H9 (cell line): ENCODE measurements at regions not wholly inside any gene's neighbourhood (a gene's known extent, or its start where the extent isn't known, plus 50 kb on each side); places are given as distances from the start of the nearest gene placed in this dataset.

ENCODE experiments used
- DNase-seq: peaks from one replicate; pipeline ENCODE4 v3.0.0-alpha.2; 2017
- H2AFZ ChIP-seq: one replicate; pipeline ENCODE4 v1.6.1; 2013; ENCODE audit warnings: mild to moderate bottlenecking, low read length, control low read depth, moderate library complexity
- H2AK5ac ChIP-seq: 2 replicates; pipeline ENCODE4 v1.6.1; 2013; ENCODE audit warnings: low read length, control low read depth, mixed read lengths; ENCODE audit not compliant: insufficient read length
- H2BK120ac ChIP-seq: one replicate; pipeline ENCODE4 v1.6.1; 2013; ENCODE audit warnings: low read depth, mild to moderate bottlenecking, low read length, control low read depth, inconsistent platforms; ENCODE audit not compliant: poor library complexity, severe bottlenecking
- H2BK12ac ChIP-seq: 2 replicates; pipeline ENCODE4 v1.6.1; 2013; ENCODE audit warnings: low read length, control low read depth, mixed read lengths, low read depth; ENCODE audit not compliant: insufficient read length
- H2BK15ac ChIP-seq: 2 replicates; pipeline ENCODE4 v1.6.1; 2013; ENCODE audit warnings: low read depth, low read length, control low read depth
- H2BK20ac ChIP-seq: one replicate; pipeline ENCODE4 v1.6.1; 2013; ENCODE audit warnings: low read depth, mild to moderate bottlenecking, low read length, control low read depth, inconsistent platforms; ENCODE audit not compliant: poor library complexity, severe bottlenecking
- H2BK5ac ChIP-seq: 2 replicates; pipeline ENCODE4 v1.6.1; 2013; ENCODE audit warnings: low read length, control low read depth, mixed read lengths; ENCODE audit not compliant: insufficient read length
- H3K14ac ChIP-seq: 2 replicates; pipeline ENCODE4 v1.6.1; 2013; ENCODE audit warnings: low read length, control low read depth; ENCODE audit not compliant: insufficient read depth
- H3K18ac ChIP-seq: 2 replicates; pipeline ENCODE4 v1.6.1; 2013; ENCODE audit warnings: low read depth, mild to moderate bottlenecking, mixed read lengths, low read length, control low read depth; ENCODE audit not compliant: insufficient read length
- H3K23ac ChIP-seq: 2 replicates; pipeline ENCODE4 v1.6.1; 2013; ENCODE audit warnings: low read length, control low read depth, mixed read lengths, low read depth; ENCODE audit not compliant: insufficient read length
- H3K23me2 ChIP-seq: 2 replicates; pipeline ENCODE4 v1.6.1; 2013; ENCODE audit warnings: low read depth, mild to moderate bottlenecking, mixed read lengths, low read length, control low read depth; ENCODE audit not compliant: insufficient read length, poor library complexity, severe bottlenecking
- H3K27ac ChIP-seq: 2 replicates; pipeline ENCODE4 v1.5.1; 2013; ENCODE audit warnings: low read length, control low read depth, mixed read lengths, low read depth; ENCODE audit not compliant: insufficient read length
- H3K27me3 ChIP-seq: 2 replicates; pipeline ENCODE4 v1.6.1; 2013; ENCODE audit warnings: low read length, control low read depth, inconsistent platforms; ENCODE audit not compliant: insufficient read depth
- H3K4ac ChIP-seq: 2 replicates; pipeline ENCODE4 v1.6.1; 2013; ENCODE audit warnings: low read depth, mild to moderate bottlenecking, control low read depth, inconsistent platforms, low read length, moderate library complexity
- H3K4me1 ChIP-seq: 2 replicates; pipeline ENCODE4 v1.6.1; 2013; ENCODE audit warnings: low read length, control low read depth, inconsistent platforms; ENCODE audit not compliant: insufficient read depth
- H3K4me2 ChIP-seq: 2 replicates; pipeline ENCODE4 v1.6.1; 2013; ENCODE audit warnings: low read length, control low read depth, mixed read lengths; ENCODE audit not compliant: insufficient read length, insufficient read depth
- H3K56ac ChIP-seq: 2 replicates; pipeline ENCODE4 v1.6.1; 2013; ENCODE audit warnings: low read depth, mild to moderate bottlenecking, mixed read lengths, low read length, control low read depth; ENCODE audit not compliant: insufficient read length
- H3K79me1 ChIP-seq: 2 replicates; pipeline ENCODE4 v1.6.1; 2013; ENCODE audit warnings: low read depth, mild to moderate bottlenecking, moderate library complexity, low read length, control low read depth, inconsistent platforms; ENCODE audit not compliant: insufficient read depth, poor library complexity, severe bottlenecking
- H3K79me2 ChIP-seq: 2 replicates; pipeline ENCODE4 v1.6.1; 2013; ENCODE audit warnings: low read length, control low read depth, inconsistent platforms; ENCODE audit not compliant: insufficient read depth
- H3K9ac ChIP-seq: 2 replicates; pipeline ENCODE4 v1.6.1; 2013; ENCODE audit warnings: low read length, control low read depth, mixed read lengths; ENCODE audit not compliant: insufficient read length; ENCODE audit errors: extremely low read depth
- H3K9me3 ChIP-seq: one replicate; pipeline ENCODE4 v1.6.1; 2013; ENCODE audit warnings: low read depth, low read length, inconsistent platforms; ENCODE audit not compliant: control insufficient read depth
- H3T11ph ChIP-seq: one replicate; pipeline ENCODE4 v1.6.1; 2013; ENCODE audit warnings: mild to moderate bottlenecking, low read length, control low read depth, inconsistent platforms
- H4K20me1 ChIP-seq: one replicate; pipeline ENCODE4 v1.6.1; 2013; ENCODE audit not compliant: control insufficient read depth, insufficient read length, insufficient read depth
- H4K5ac ChIP-seq: 2 replicates; pipeline ENCODE4 v1.6.1; 2013; ENCODE audit warnings: low read depth, mild to moderate bottlenecking, mixed read lengths, low read length, control low read depth; ENCODE audit not compliant: insufficient read length
- H4K8ac ChIP-seq: replicated peaks from 2 replicates; pipeline ENCODE4 v1.6.1; 2013; ENCODE audit warnings: low read length, control low read depth, mixed read lengths, low read depth; ENCODE audit not compliant: insufficient read length
- H4K91ac ChIP-seq: 2 replicates; pipeline ENCODE4 v1.6.1; 2013; ENCODE audit warnings: low read depth, mild to moderate bottlenecking, moderate library complexity, mixed read lengths, low read length, control low read depth; ENCODE audit not compliant: insufficient read length
- H3K27ac Mint-ChIP-seq, 3 experiments: 2 replicates in 2 of 3; 3 replicates in 1 of 3; pipeline ENCODE4 v1.8.0; 2020 to 2021; ENCODE audit warnings: mixed read lengths in 3 of 3, mild to moderate bottlenecking in 1 of 3, moderate library complexity in 1 of 3
- H3K27me3 Mint-ChIP-seq: 2 replicates; pipeline ENCODE4 v1.8.0; 2021; ENCODE audit warnings: low read depth, mild to moderate bottlenecking, moderate library complexity, mixed read lengths
- H3K36me3 Mint-ChIP-seq, 3 experiments: 2 replicates in 2 of 3; 3 replicates in 1 of 3; pipeline ENCODE4 v1.8.0; 2020 to 2021; ENCODE audit warnings: low read depth in 3 of 3, mixed read lengths in 3 of 3; ENCODE audit not compliant: insufficient read depth in 1 of 3
- H3K4me1 Mint-ChIP-seq, 2 experiments: 2 replicates each; pipeline ENCODE4 v1.8.0; 2020; ENCODE audit warnings: mixed read lengths in 2 of 2
- H3K4me3 Mint-ChIP-seq, 2 experiments: 2 replicates in 1 of 2; 3 replicates in 1 of 2; pipeline ENCODE4 v1.8.0; 2020 to 2021; ENCODE audit warnings: mild to moderate bottlenecking in 2 of 2, mixed read lengths in 2 of 2, moderate library complexity in 1 of 2
- H3K9me3 Mint-ChIP-seq, 2 experiments: 2 replicates in 1 of 2; 3 replicates in 1 of 2; pipeline ENCODE4 v1.8.0; 2020; ENCODE audit warnings: mild to moderate bottlenecking in 2 of 2, mixed read lengths in 2 of 2, moderate library complexity in 1 of 2
- CTCF ChIP-seq: fragments of 200-600 bp; sonication (generic); conservative IDR thresholded peaks from 3 replicates; pipeline ENCODE4 v1.8.0; 2021; ENCODE audit warnings: antibody characterized with exemption, mild to moderate bottlenecking
- WGBS: extraction: QIAGEN DNeasy Blood & Tissue Kit; methylation state at CpG from one replicate; pipeline ENCODE4 v1.1.7; 2013; ENCODE audit warnings: missing lambda C conversion rate, low lambda C conversion rate, mixed read lengths; ENCODE audit not compliant: insufficient read length; ENCODE audit errors: extremely low coverage; 5-methylcytosine and 5-hydroxymethylcytosine counted together

- WGBS: no CpG with 5 or more reads among the region's 6 CpGs
- Histone ChIP-seq H3K27me3 (no peaks in the 10 kb centered on the region), H3K27ac (no peak overlapping the region), H2BK15ac (no peak overlapping the region), H3K79me2 (no peaks in the 10 kb centered on the region), H3K4ac (no peak overlapping the region), H2BK12ac (no peak overlapping the region), H3T11ph (no peak overlapping the region), H3K18ac (no peak overlapping the region), H3K9me3 (no peaks in the 10 kb centered on the region), H3K9ac (no peak overlapping the region), H4K5ac (no peak overlapping the region), H3K14ac (no peak overlapping the region), H3K56ac (no peak overlapping the region), H4K91ac (no peak overlapping the region), H3K23ac (no peak overlapping the region), H4K8ac (no peak overlapping the region), H2BK20ac (no peak overlapping the region), H3K4me1 (no peaks in the 10 kb centered on the region), H3K79me1 (no peaks in the 10 kb centered on the region), H2AFZ (no peak overlapping the region), H2AK5ac (no peak overlapping the region), H2BK5ac (no peak overlapping the region), H3K4me2 (no peak overlapping the region), H2BK120ac (no peak overlapping the region), H4K20me1 (no peaks in the 10 kb centered on the region), H3K23me2 (no peaks in the 10 kb centered on the region)
- H3K36me3 Mint-ChIP-seq: no peaks in the 10 kb centered on the region
- no peak overlapping the region for H3K4me3 Mint-ChIP-seq
- H3K27ac Mint-ChIP-seq: no peak overlapping the region
- H3K9me3 Mint-ChIP-seq: no peaks in the 10 kb centered on the region
- DNase-seq: no peak
- H3K27me3 Mint-ChIP-seq: no peaks in the 10 kb centered on the region
- TF ChIP-seq CTCF: no peak
- H3K4me1 Mint-ChIP-seq: peaks cover 0 to 3% of the 10 kb centered on the region in 2 experiments; a peak in 1 of 4 replicates
Observed at GRCh38 chr4:110860125-110860524, 237.2 kb upstream of the PITX2 start.
